HepG2 (cell line): ENCODE measurements at regions not wholly inside any gene's neighbourhood (a gene's known extent, or its start where the extent isn't known, plus 50 kb on each side); places are given as distances from the start of the nearest gene placed in this dataset.

Experiments used
- ATAC-seq: fragments of 200-7000 bp; cut with Tn5 transposase; 3 replicates; pipeline ENCODE4 v1.9.1; 2020; ENCODE audit warnings: mild to moderate bottlenecking, moderate library complexity
- BruUV-seq: library from RNA; stranded (reverse); fragments of 400-500 nt; replicated peaks from 2 replicates; lab custom pipeline; 2021; lab: Mats Ljungman, UMichigan
- CTCF ChIA-PET: fragments of 300-600 bp; formaldehyde crosslinking; extraction: SDS; loops from one replicate; lab custom pipeline; 2021; ENCODE audit warnings: low total read pairs, inconsistent platforms, low intra/inter-chr PET ratio; lab: Yijun Ruan, JAX
- POLR2A ChIA-PET: fragments of 350-600 bp; sonication (Branson Sonifier 250); formaldehyde crosslinking; loops from one replicate; lab custom pipeline; 2020; ENCODE audit warnings: antibody characterized with exemption, inconsistent platforms; lab: Yijun Ruan, JAX
- DNase-seq: peaks from one replicate; pipeline ENCODE4 v3.0.0-alpha.2; 2015; ENCODE audit warnings: low spot score
- FAIRE-seq: peaks from 3 replicates; lab custom pipeline; 2011; peaks lifted over from hg19 to GRCh38; lab: Jason Lieb, UNC
- H2AFZ ChIP-seq: one replicate; pipeline ENCODE4 v1.6.1; 2011; ENCODE audit warnings: low read length, inconsistent platforms
- H3K27ac ChIP-seq: fragments of 300-600 bp; 3 replicates; pipeline ENCODE4 v1.8.0; 2011; ENCODE audit warnings: mixed run types, mild to moderate bottlenecking, mixed read lengths, low read length, inconsistent platforms; ENCODE audit not compliant: insufficient read depth; ENCODE audit errors: extremely low read length
- H3K27me3 ChIP-seq, 2 experiments: fragments of 200-600 bp in 1 of 2; 2 replicates in 1 of 2; 3 replicates in 1 of 2; pipeline versions ENCODE4 v1.6.0 to v1.8.0; 2011; ENCODE audit warnings: low read length in 2 of 2, mild to moderate bottlenecking in 2 of 2, moderate library complexity in 2 of 2, inconsistent platforms in 1 of 2; ENCODE audit not compliant: insufficient read depth in 2 of 2, control insufficient read depth in 1 of 2
- H3K36me3 ChIP-seq, 2 experiments: fragments of 200-600 bp in 1 of 2; replicated peaks in 1 of 2; 2 replicates in 1 of 2; 3 replicates in 1 of 2; pipeline versions ENCODE4 v1.5.1 to v1.8.0; 2011; ENCODE audit warnings: low read length in 2 of 2, inconsistent platforms in 1 of 2; ENCODE audit not compliant: insufficient read depth in 2 of 2, control insufficient read depth in 1 of 2
- H3K4me1 ChIP-seq: 2 replicates; pipeline ENCODE4 v1.5.1; 2012; ENCODE audit warnings: low read length, inconsistent platforms; ENCODE audit not compliant: insufficient read depth
- H3K4me2 ChIP-seq: 2 replicates; pipeline ENCODE4 v1.6.0; 2011; ENCODE audit warnings: low read depth, low read length, inconsistent platforms
- H3K4me3 ChIP-seq, 3 experiments: fragments of 200-600 bp in 1 of 3; sonication (generic), shearing (Covaris generic) in 1 of 3; replicated peaks in 1 of 3; 2 replicates each; pipeline ENCODE4 v1.5.1; 2011 to 2016; ENCODE audit warnings: low read length in 3 of 3, inconsistent platforms in 2 of 3, low read depth in 2 of 3, mild to moderate bottlenecking in 2 of 3, control low read depth in 1 of 3, mixed read lengths in 1 of 3; ENCODE audit not compliant: insufficient read depth in 1 of 3
- H3K79me2 ChIP-seq: one replicate; pipeline ENCODE4 v1.6.1; 2011; ENCODE audit warnings: low read length, inconsistent platforms; ENCODE audit not compliant: insufficient read depth
- H3K9ac ChIP-seq: 2 replicates; pipeline ENCODE4 v1.6.0; 2011; ENCODE audit warnings: mild to moderate bottlenecking, low read depth, low read length, inconsistent platforms; ENCODE audit not compliant: insufficient read depth
- H3K9me3 ChIP-seq: 2 replicates; pipeline ENCODE4 v1.5.1; 2012; ENCODE audit warnings: mild to moderate bottlenecking, low read length
- H4K20me1 ChIP-seq: 2 replicates; pipeline ENCODE4 v1.6.0; 2011; ENCODE audit warnings: inconsistent platforms, mild to moderate bottlenecking, low read length, moderate library complexity; ENCODE audit not compliant: insufficient read depth
- FOXC1 ChIP-seq: sonication (generic); formaldehyde crosslinking; IDR thresholded peaks from 2 replicates; pipeline ENCODE4 v1.8.0; 2022; ENCODE audit warnings: mild to moderate bottlenecking, missing genetic modification reagents, borderline replicate concordance
- FUBP1 ChIP-seq: sonication (generic); formaldehyde crosslinking; IDR thresholded peaks from 2 replicates; pipeline ENCODE4 v1.5.1; 2020; ENCODE audit warnings: missing genetic modification reagents, mild to moderate bottlenecking, borderline replicate concordance
- GATAD2A ChIP-seq: IDR thresholded peaks from 2 replicates; pipeline ENCODE4 v1.6.1; 2016
- HDAC1 ChIP-seq: sonication (generic); formaldehyde crosslinking; IDR thresholded peaks from 2 replicates; pipeline ENCODE4 v1.5.1; 2020; ENCODE audit warnings: mild to moderate bottlenecking, missing genetic modification reagents
- HNRNPK ChIP-seq: fragments of 200-400 bp; formaldehyde crosslinking; IDR thresholded peaks from 2 replicates; pipeline ENCODE4 v1.6.1; 2018; ENCODE audit warnings: low read length, low read depth, moderate library complexity, mild to moderate bottlenecking; ENCODE audit not compliant: poor library complexity, severe bottlenecking
- SCMH1 ChIP-seq: sonication (generic); formaldehyde crosslinking; IDR thresholded peaks from 2 replicates; pipeline ENCODE4 v1.9.0; 2021; ENCODE audit warnings: missing genetic modification reagents, mild to moderate bottlenecking, borderline replicate concordance
- THYN1 ChIP-seq: sonication (generic); formaldehyde crosslinking; IDR thresholded peaks from 2 replicates; pipeline ENCODE4 v1.8.1; 2023; ENCODE audit warnings: low read depth, mild to moderate bottlenecking, moderate library complexity, missing genetic modification reagents, borderline replicate concordance
- XRCC5 ChIP-seq: fragments of 200-400 bp; formaldehyde crosslinking; optimal IDR thresholded peaks from 2 replicates; pipeline ENCODE3; 2017; ENCODE audit warnings: mild to moderate bottlenecking, low read length
- ZFY ChIP-seq: sonication (generic); formaldehyde crosslinking; IDR thresholded peaks from 2 replicates; pipeline ENCODE4 v1.4.0; 2020; ENCODE audit warnings: missing genetic modification reagents
- ZKSCAN8 ChIP-seq: IDR thresholded peaks from 2 replicates; pipeline ENCODE4 v1.6.1; 2016; ENCODE audit warnings: borderline replicate concordance, missing genetic modification reagents, missing compliant biosample characterization
- ZNF558 ChIP-seq: sonication (generic); formaldehyde crosslinking; IDR thresholded peaks from 2 replicates; pipeline ENCODE4 v1.9.0; 2022; ENCODE audit warnings: mild to moderate bottlenecking, missing genetic modification reagents, borderline replicate concordance
- WGBS: methylation state at CpG from one replicate; pipeline ENCODE4 v1.1.6; 2017; ENCODE audit warnings: low lambda C conversion rate; 5-methylcytosine and 5-hydroxymethylcytosine counted together
- in situ Hi-C: cut with HindIII; loops from 2 replicates; pipeline ENCODE4 v1.10.0; 2017; ENCODE audit warnings: low pct_unique_long_range_greater_than_20kb; ENCODE audit not compliant: extremely low pct_ligation_motif_present
- intact Hi-C: fragments of 100-400 bp; cut with micrococcal nuclease; formaldehyde crosslinking; loops from one replicate; pipeline ENCODE4 v1.10.0; 2022; ENCODE audit not compliant: unreplicated experiment
- TF ChIP-seq, protein P1 (sequence below): sonication (generic); formaldehyde crosslinking; IDR thresholded peaks from 2 replicates; pipeline ENCODE4 v1.5.1; 2020; ENCODE audit warnings: mild to moderate bottlenecking, moderate library complexity, missing genetic modification reagents
- TF ChIP-seq, protein P2 (sequence below): sonication (generic); formaldehyde crosslinking; IDR thresholded peaks from 2 replicates; pipeline ENCODE4 v1.5.0; 2020; ENCODE audit warnings: missing genetic modification reagents

- H3K4me2 ChIP-seq, result no peak overlapping the region
- intact Hi-C loops, result no loop called here
Observed at GRCh38 chrX:99010957-99011356, 1399.1 kb downstream of the PCDH19 start.

DNA sequence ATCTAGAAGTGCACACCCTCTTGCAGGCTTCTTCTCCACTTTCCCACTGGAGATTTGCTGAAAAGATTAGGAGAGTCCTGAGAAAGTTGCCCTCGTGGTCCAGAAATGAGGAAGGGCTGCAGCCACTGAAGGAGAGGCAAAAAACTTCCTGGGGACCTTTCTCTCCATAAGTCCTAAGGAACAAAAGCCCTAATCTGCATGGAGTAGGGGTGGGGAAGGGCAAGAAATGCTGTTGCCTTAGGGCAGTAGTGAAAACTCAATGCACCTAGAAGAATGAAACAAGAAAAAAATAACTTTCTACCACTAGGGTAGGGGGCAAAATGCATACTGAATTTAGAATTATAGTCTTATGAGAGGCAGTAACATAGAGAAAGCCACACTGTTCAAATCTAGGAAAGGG, 1408.8 kb downstream of the PCDH19 start:
- 0% methylated on average over 1 of the region's 1 CpG for WGBS
- no peak for TF ChIP-seq ZKSCAN8 (CRISPR knock-in tag)
- TF ChIP-seq, protein P1, sequence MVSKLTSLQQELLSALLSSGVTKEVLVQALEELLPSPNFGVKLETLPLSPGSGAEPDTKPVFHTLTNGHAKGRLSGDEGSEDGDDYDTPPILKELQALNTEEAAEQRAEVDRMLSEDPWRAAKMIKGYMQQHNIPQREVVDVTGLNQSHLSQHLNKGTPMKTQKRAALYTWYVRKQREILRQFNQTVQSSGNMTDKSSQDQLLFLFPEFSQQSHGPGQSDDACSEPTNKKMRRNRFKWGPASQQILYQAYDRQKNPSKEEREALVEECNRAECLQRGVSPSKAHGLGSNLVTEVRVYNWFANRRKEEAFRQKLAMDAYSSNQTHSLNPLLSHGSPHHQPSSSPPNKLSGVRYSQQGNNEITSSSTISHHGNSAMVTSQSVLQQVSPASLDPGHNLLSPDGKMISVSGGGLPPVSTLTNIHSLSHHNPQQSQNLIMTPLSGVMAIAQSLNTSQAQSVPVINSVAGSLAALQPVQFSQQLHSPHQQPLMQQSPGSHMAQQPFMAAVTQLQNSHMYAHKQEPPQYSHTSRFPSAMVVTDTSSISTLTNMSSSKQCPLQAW (CRISPR knock-in tag), result no peak
- TF ChIP-seq, protein P2, sequence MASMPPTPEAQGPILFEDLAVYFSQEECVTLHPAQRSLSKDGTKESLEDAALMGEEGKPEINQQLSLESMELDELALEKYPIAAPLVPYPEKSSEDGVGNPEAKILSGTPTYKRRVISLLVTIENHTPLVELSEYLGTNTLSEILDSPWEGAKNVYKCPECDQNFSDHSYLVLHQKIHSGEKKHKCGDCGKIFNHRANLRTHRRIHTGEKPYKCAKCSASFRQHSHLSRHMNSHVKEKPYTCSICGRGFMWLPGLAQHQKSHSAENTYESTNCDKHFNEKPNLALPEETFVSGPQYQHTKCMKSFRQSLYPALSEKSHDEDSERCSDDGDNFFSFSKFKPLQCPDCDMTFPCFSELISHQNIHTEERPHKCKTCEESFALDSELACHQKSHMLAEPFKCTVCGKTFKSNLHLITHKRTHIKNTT (CRISPR knock-in tag), result no peak
- TF ChIP-seq, all 625 proteins: peak for 0
- ATAC-seq, result no peak
- Histone ChIP-seq H4K20me1 (no peaks in the 10 kb centered on the region), H2AFZ (no peak overlapping the region), H3K79me2 (no peaks in the 10 kb centered on the region), H3K27me3 (no peaks in the 10 kb centered on the region), H3K9ac (no peak overlapping the region), H3K4me1 (no peaks in the 10 kb centered on the region), H3K9me3 (peaks cover 9% of the 10 kb centered on the region; the same call in 1 of the 2 replicates), H3K4me3 (no peak overlapping the region), H3K27ac (no peak overlapping the region), H3K36me3 (no peaks in the 10 kb centered on the region), H3K4me2 (no peak overlapping the region)
- POLR2A ChIA-PET, result no interaction called here
- FAIRE-seq, result no peak
- DNase-seq, result no peak
- in situ Hi-C loops, result no loop called here
- CTCF ChIA-PET, result no interaction called here
- intact Hi-C loops, result no loop called here
- BruUV-seq, result no TSS peak

More at GRCh38 chrX:99010957-99011356, 1399.1 kb downstream of the PCDH19 start:
- Histone ChIP-seq H3K79me2 (no peaks in the 10 kb centered on the region), H3K9me3 (no peaks in the 10 kb centered on the region), H3K27ac (no peak overlapping the region), H3K4me1 (no peaks in the 10 kb centered on the region), H3K27me3 (no peaks in the 10 kb centered on the region), H4K20me1 (no peaks in the 10 kb centered on the region), H3K9ac (no peak overlapping the region), H3K4me3 (no peak overlapping the region), H3K36me3 (no peaks in the 10 kb centered on the region), H2AFZ (no peak overlapping the region)
- ATAC-seq, result no peak
- in situ Hi-C loops, result no loop called here
- ChIA-PET POLR2A (no interaction called here), CTCF (no interaction called here)
- no peak for FAIRE-seq
- DNase-seq, result no peak
- TF ChIP-seq ZFY (CRISPR knock-in tag) (no peak), FUBP1 (CRISPR knock-in tag) (no peak), THYN1 (CRISPR knock-in tag) (no peak), HNRNPK (no peak), XRCC5 (no peak), SCMH1 (CRISPR knock-in tag) (no peak), HDAC1 (CRISPR knock-in tag) (no peak), FOXC1 (CRISPR knock-in tag) (no peak), ZNF558 (CRISPR knock-in tag) (no peak), GATAD2A (CRISPR knock-in tag) (no peak)
- no TSS peak for BruUV-seq
